ENCODE measurements at regions not wholly inside any gene's neighbourhood (a gene's known extent, or its start where the extent isn't known, plus 50 kb on each side); places are given as distances from the start of the nearest gene placed in this dataset.

- no peak overlapping the region for H3K18ac ChIP-seq (ENCODE audit: extremely low read depth, low read length)
- no peak for DNase-seq (ENCODE audit: low read depth in 1 of 2, low spot score in 2 of 2)
Observed at GRCh38 chr1:96550061-96550460, 171.5 kb upstream of the PTBP2 start.

More at GRCh38 chr1:96550061-96550460, 171.5 kb upstream of the PTBP2 start:
- POLR2A ChIA-PET (ENCODE audit: partially characterized antibody): no interaction called here
- TF ChIP-seq POU5F1 (IDR thresholded peaks at IDR 0.05; ENCODE audit: low read depth, low read length): no peak
- TF ChIP-seq HDAC2 (IDR thresholded peaks at IDR 0.05; ENCODE audit: borderline replicate concordance in 1 of 2, low read depth in 2 of 2, low read length in 2 of 2): no peak
- no peak for TF ChIP-seq SAP30 (IDR thresholded peaks at IDR 0.05; ENCODE audit: insufficient read depth, insufficient replicate concordance, low read length)
- TF ChIP-seq BACH1 (IDR thresholded peaks at IDR 0.05; ENCODE audit: low read length): no peak
- no peak for TF ChIP-seq ATF3 (IDR thresholded peaks at IDR 0.05; ENCODE audit: insufficient read depth, low read depth, low read length)
- TF ChIP-seq ZNF274 (IDR thresholded peaks at IDR 0.05; ENCODE audit: borderline replicate concordance, extremely low read depth, low read length): no peak
- TF ChIP-seq KDM4A (IDR thresholded peaks at IDR 0.05; ENCODE audit: low read depth, low read length, severe bottlenecking): no peak
- no peak for TF ChIP-seq TAF7 (optimal IDR thresholded peaks at IDR 0.05; ENCODE audit: borderline replicate concordance, low read depth, low read length)
- TF ChIP-seq KDM5A (IDR thresholded peaks at IDR 0.05; ENCODE audit: low read length): no peak
- Histone ChIP-seq H4K20me1 (replicated peaks in 1 of 2; ENCODE audit: control insufficient read depth in 1 of 2, insufficient read depth in 2 of 2, low read length in 2 of 2) (no peaks in the 10 kb centered on the region), H2AFZ (ENCODE audit: low read length) (no peak overlapping the region), H2BK12ac (ENCODE audit: low read depth, low read length) (no peak overlapping the region), H3K4me3 (ENCODE audit: extremely low read depth in 1 of 4, insufficient read depth in 2 of 4, low read depth in 3 of 4, low read length in 4 of 4) (no peak overlapping the region), H3K4ac (replicated peaks; ENCODE audit: insufficient read length, low read depth, low read length) (no peak overlapping the region), H2BK20ac (ENCODE audit: low read length) (no peak overlapping the region), H3K36me3 (ENCODE audit: control insufficient read depth in 2 of 4, insufficient read depth in 4 of 4, low read length in 3 of 4) (no peaks in the 10 kb centered on the region), H3K14ac (ENCODE audit: insufficient read length) (no peak overlapping the region), H3K9me3 (ENCODE audit: insufficient read depth in 2 of 2, low read depth in 1 of 2, low read length in 1 of 2) (no peaks in the 10 kb centered on the region), H3K4me2 (ENCODE audit: insufficient read depth in 1 of 2, low read depth in 2 of 2, low read length in 2 of 2) (no peak overlapping the region), H3K4me1 (replicated peaks in 1 of 4; ENCODE audit: control insufficient read depth in 3 of 4, insufficient read depth in 4 of 4, low read length in 3 of 4) (peaks cover 0 to 8% (median 3%) of the 10 kb centered on the region in 4 experiments; a peak in 2 of 7 replicates), H3K9ac (replicated peaks in 1 of 4; ENCODE audit: extremely low read depth in 1 of 4, low read depth in 3 of 4, low read length in 3 of 4) (no peak overlapping the region), H2AK5ac (ENCODE audit: low read depth, low read length) (no peak overlapping the region), H3K23me2 (ENCODE audit: low read depth, low read length) (no peaks in the 10 kb centered on the region), H2BK15ac (ENCODE audit: low read length) (no peak overlapping the region), H4K91ac (replicated peaks; ENCODE audit: insufficient read length, low read length) (no peak overlapping the region), H3K23ac (ENCODE audit: insufficient read length) (no peak overlapping the region), H2BK120ac (replicated peaks; ENCODE audit: low read depth, low read length) (no peak overlapping the region), H3K56ac (replicated peaks; ENCODE audit: insufficient read length, low read depth, low read length) (no peak overlapping the region), H4K8ac (ENCODE audit: extremely low read depth, insufficient read depth, low read length) (no peak overlapping the region), H3K79me2 (ENCODE audit: control insufficient read depth in 1 of 2, insufficient read depth in 2 of 2, low read length in 2 of 2) (no peaks in the 10 kb centered on the region), H3K27ac (ENCODE audit: low read depth, low read length) (no peak overlapping the region), H3K27me3 (replicated peaks in 1 of 4; ENCODE audit: control insufficient read depth in 3 of 4, extremely low read depth in 1 of 4, insufficient read depth in 3 of 4, low read length in 3 of 4) (no peaks in the 10 kb centered on the region), H4K5ac (ENCODE audit: insufficient read length, low read depth, low read length) (no peak overlapping the region), H3K79me1 (ENCODE audit: low read depth, low read length) (no peaks in the 10 kb centered on the region), H2BK5ac (ENCODE audit: low read depth, low read length) (no peak overlapping the region)
- CTCF ChIA-PET (ENCODE audit: partially characterized antibody): interaction anchor here (0.9 to 1.7 kb wide), 3 partner anchors 9 to 216 kb away, joined by 3 to 5 read pairs (median 3); no protein-coding TSS in a partner anchor
- FAIRE-seq: no peak

Data from H1 (cell line).